ENCODE measurements at regions not wholly inside any gene's neighbourhood (a gene's known extent, or its start where the extent isn't known, plus 50 kb on each side); places are given as distances from the start of the nearest gene placed in this dataset.

DNA sequence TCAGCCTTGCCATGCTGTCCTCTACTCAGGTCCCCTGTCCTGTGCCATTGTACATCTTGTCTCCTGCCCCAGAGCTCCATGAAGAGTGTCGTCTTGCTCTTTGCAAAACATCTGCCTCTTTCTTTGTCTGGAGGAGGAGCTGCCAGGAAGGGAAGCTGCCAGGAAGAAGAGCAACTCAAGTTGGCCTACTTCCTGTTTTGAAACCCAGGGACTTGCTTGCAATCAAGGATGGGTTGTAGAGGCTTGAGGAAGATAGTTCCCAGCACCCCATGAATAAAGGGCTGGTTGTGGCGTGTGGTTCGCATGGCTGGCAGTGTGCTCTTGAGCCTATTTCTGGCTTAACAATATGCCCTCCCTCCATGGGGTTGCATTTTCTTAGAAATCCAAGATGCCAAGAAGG, 53.0 kb upstream of the CPEB4 start:
- in situ Hi-C loops (cut with HindIII; ENCODE audit: low pct_unique_long_range_greater_than_20kb, low sequenced_read_pairs) = no loop called here
- no peak for DNase-seq (ENCODE audit: low read depth in 1 of 2, low spot score in 1 of 2)

DNA sequence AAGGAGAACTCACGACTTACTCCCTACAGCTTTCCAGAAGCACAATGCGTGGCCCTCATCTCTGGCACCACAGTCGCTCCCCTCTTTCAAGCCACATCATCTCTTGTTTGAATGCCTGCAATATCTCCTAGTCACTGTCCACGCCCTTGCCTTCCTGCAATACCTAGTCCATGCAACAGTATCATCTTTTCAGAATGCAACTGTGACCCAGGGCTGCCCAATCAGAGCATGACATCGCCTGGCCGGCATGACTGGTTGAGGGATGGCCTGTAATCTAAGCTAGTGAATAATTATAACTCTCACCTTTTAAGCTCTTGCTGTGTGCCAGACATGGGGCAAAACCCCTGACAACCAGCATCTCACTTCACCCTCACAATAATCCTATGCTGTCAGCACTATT, 52.5 kb upstream of the CPEB4 start:
- DNase-seq (ENCODE audit: low read depth in 1 of 2, low spot score in 1 of 2) = no peak
- TF ChIP-seq JUND (IDR thresholded peaks at IDR 0.05; ENCODE audit: low read depth) = no peak
- in situ Hi-C loops (cut with HindIII; ENCODE audit: low pct_unique_long_range_greater_than_20kb, low sequenced_read_pairs) = no loop called here

More for the DNA sequence above, 53.0 kb upstream of the CPEB4 start:
- TF ChIP-seq JUND (IDR thresholded peaks at IDR 0.05; ENCODE audit: low read depth) = no peak

DNA sequence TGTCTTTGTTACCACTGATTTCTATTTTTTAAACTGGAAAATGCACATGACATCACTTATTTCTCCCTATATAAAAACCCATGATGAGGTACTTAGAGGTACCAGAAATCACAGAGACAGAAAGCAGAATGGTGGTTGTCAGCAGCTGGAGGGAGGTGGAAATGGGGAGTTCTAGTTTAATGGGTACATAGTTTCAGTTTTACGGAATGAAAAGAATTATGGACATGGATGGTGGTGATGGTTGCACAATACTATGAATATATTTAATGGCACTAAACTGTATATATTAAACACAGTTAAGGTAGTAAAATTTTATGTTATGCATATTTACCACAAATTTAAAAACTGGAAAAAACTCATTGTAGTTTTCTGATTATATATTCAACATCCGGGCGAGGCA, 50.5 kb upstream of the CPEB4 start:
- in situ Hi-C loops (cut with HindIII; ENCODE audit: low pct_unique_long_range_greater_than_20kb, low sequenced_read_pairs) = no loop called here
- TF ChIP-seq JUND (IDR thresholded peaks at IDR 0.05; ENCODE audit: low read depth) = no peak
- no peak for DNase-seq (ENCODE audit: low read depth in 1 of 2, low spot score in 1 of 2)

Measured in T47D (cell line).